ENCODE measurements at regions not wholly inside any gene's neighbourhood (a gene's known extent, or its start where the extent isn't known, plus 50 kb on each side); places are given as distances from the start of the nearest gene placed in this dataset.

DNA sequence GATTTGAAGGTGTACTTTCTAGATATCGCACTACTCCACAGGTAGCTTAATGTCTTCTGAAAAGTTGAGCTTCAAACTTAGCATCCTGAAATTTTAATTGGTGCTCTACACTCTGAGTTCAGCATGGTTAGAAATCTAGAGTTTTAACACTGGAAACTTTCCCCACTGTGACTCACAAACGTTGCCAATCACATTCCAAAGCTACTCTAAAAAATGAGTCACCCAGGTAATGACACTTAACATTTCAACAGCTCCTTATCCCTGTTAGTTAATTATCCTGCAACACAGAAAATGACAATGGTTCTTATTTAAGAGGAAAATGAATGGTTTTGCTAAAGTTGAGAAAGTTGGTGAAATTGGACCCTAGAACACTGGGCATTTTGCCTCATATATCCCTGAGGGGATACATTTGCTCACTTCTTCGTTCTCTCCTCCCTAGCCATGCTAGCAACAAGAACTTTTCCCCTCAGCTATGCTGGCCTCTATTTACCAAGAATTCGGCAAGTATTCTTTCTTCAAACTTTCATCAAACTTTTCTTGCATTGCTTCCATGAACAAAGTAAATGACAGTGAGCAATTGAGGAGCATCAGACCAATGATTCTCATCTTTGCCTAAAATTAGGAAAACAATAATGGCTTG lies 1024.1 kb upstream of the KLHL29 start:
- TF ChIP-seq, protein P1, sequence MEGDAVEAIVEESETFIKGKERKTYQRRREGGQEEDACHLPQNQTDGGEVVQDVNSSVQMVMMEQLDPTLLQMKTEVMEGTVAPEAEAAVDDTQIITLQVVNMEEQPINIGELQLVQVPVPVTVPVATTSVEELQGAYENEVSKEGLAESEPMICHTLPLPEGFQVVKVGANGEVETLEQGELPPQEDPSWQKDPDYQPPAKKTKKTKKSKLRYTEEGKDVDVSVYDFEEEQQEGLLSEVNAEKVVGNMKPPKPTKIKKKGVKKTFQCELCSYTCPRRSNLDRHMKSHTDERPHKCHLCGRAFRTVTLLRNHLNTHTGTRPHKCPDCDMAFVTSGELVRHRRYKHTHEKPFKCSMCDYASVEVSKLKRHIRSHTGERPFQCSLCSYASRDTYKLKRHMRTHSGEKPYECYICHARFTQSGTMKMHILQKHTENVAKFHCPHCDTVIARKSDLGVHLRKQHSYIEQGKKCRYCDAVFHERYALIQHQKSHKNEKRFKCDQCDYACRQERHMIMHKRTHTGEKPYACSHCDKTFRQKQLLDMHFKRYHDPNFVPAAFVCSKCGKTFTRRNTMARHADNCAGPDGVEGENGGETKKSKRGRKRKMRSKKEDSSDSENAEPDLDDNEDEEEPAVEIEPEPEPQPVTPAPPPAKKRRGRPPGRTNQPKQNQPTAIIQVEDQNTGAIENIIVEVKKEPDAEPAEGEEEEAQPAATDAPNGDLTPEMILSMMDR (IDR thresholded peaks at IDR 0.05; ENCODE audit: insufficient read depth, low read length, poor library complexity, severe bottlenecking): no peak
- Histone ChIP-seq H3K27me3 (replicated peaks; ENCODE audit: control insufficient read depth, insufficient read depth, low read length) (no peaks in the 10 kb centered on the region), H3K36me3 (ENCODE audit: control insufficient read depth, insufficient read depth, low read length) (no peaks in the 10 kb centered on the region), H3K4me3 (replicated peaks; ENCODE audit: low read depth, low read length) (no peak overlapping the region)
- DNase-seq (ENCODE audit: extremely low read depth, insufficient read length): no peak

DNA sequence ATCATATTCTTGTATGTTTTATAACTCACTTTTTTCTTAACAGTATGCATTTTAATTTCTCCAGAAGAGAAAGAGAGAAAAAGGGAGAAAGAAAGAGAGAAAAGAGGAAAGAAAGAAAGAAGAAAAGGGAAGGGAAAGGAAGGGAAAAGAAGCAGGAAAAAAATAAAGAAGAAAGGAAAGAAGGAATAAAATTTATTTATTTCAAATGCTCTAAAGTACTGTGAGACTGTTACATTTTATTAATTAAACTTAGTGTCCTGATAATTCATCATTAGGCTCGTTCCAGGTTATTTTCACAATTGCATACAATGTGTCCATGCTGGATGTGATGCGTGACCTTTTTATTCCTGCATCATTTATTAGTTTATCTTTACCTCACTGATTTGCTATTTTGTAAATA lies 1023.4 kb upstream of the KLHL29 start:
- DNase-seq (ENCODE audit: extremely low read depth, insufficient read length): no peak
- TF ChIP-seq, protein P1 (IDR thresholded peaks at IDR 0.05; ENCODE audit: insufficient read depth, low read length, poor library complexity, severe bottlenecking): no peak
- H3K4me3 ChIP-seq (replicated peaks; ENCODE audit: low read depth, low read length): no peak overlapping the region
- H3K27me3 ChIP-seq (replicated peaks; ENCODE audit: control insufficient read depth, insufficient read depth, low read length): no peaks in the 10 kb centered on the region
- H3K36me3 ChIP-seq (ENCODE audit: control insufficient read depth, insufficient read depth, low read length): no peaks in the 10 kb centered on the region

- TF ChIP-seq, protein P1 (IDR thresholded peaks at IDR 0.05; ENCODE audit: insufficient read depth, low read length, poor library complexity, severe bottlenecking): no peak
- Histone ChIP-seq H3K27me3 (replicated peaks; ENCODE audit: control insufficient read depth, insufficient read depth, low read length) (no peaks in the 10 kb centered on the region), H3K4me3 (replicated peaks; ENCODE audit: low read depth, low read length) (no peak overlapping the region), H3K36me3 (ENCODE audit: control insufficient read depth, insufficient read depth, low read length) (no peaks in the 10 kb centered on the region)
- no peak for DNase-seq (ENCODE audit: extremely low read depth, insufficient read length)
These were observed 1009.9 kb upstream of the KLHL29 start for GRCh38 chr2:22375096-22375495.

- Histone ChIP-seq H3K4me3 (replicated peaks; ENCODE audit: low read depth, low read length) (no peak overlapping the region), H3K27me3 (replicated peaks; ENCODE audit: control insufficient read depth, insufficient read depth, low read length) (no peaks in the 10 kb centered on the region), H3K36me3 (ENCODE audit: control insufficient read depth, insufficient read depth, low read length) (no peaks in the 10 kb centered on the region)
- TF ChIP-seq, protein P1 (IDR thresholded peaks at IDR 0.05; ENCODE audit: insufficient read depth, low read length, poor library complexity, severe bottlenecking): no peak
- no peak for DNase-seq (ENCODE audit: extremely low read depth, insufficient read length)
These were observed 1007.7 kb upstream of the KLHL29 start for GRCh38 chr2:22377268-22377667.

- DNase-seq (ENCODE audit: extremely low read depth, insufficient read length): no peak
- Histone ChIP-seq H3K4me3 (replicated peaks; ENCODE audit: low read depth, low read length) (no peak overlapping the region), H3K36me3 (ENCODE audit: control insufficient read depth, insufficient read depth, low read length) (no peaks in the 10 kb centered on the region), H3K27me3 (replicated peaks; ENCODE audit: control insufficient read depth, insufficient read depth, low read length) (no peaks in the 10 kb centered on the region)
- TF ChIP-seq, protein P1 (IDR thresholded peaks at IDR 0.05; ENCODE audit: insufficient read depth, low read length, poor library complexity, severe bottlenecking): no peak
These were observed 1002.4 kb upstream of the KLHL29 start for GRCh38 chr2:22382479-22383169.
